SU-DHL-6 (cell line): ENCODE measurements at regions not wholly inside any gene's neighbourhood (a gene's known extent, or its start where the extent isn't known, plus 50 kb on each side); places are given as distances from the start of the nearest gene placed in this dataset.

Experiments used
- H2AFZ ChIP-seq: fragments of 200-600 bp; sonication (generic); 2 replicates; pipeline ENCODE4 v1.6.1; 2014; ENCODE audit warnings: low read depth, mild to moderate bottlenecking, moderate library complexity, mixed read lengths, antibody characterized with exemption, low read length; ENCODE audit not compliant: severe bottlenecking
- H3F3A ChIP-seq: fragments of 200-600 bp; shearing (Covaris generic); 2 replicates; pipeline ENCODE4 v1.6.0; 2016; ENCODE audit warnings: antibody characterized with exemption, mild to moderate bottlenecking; ENCODE audit not compliant: insufficient read depth
- H3K27ac ChIP-seq: fragments of 200-600 bp; sonication (generic); 2 replicates; pipeline ENCODE4 v1.5.1; 2016; ENCODE audit warnings: low read depth, mild to moderate bottlenecking, low read length, moderate library complexity, mixed read lengths
- H3K27me3 ChIP-seq: fragments of 200-600 bp; sonication (generic), shearing (Covaris generic); 2 replicates; pipeline ENCODE4 v1.6.0; 2014; ENCODE audit warnings: mild to moderate bottlenecking, low read length
- H3K36me3 ChIP-seq: fragments of 200-600 bp; sonication (generic); 2 replicates; pipeline ENCODE4 v1.6.1; 2014; ENCODE audit warnings: mild to moderate bottlenecking, low read length, mixed read lengths
- H3K4me2 ChIP-seq: fragments of 300-600, 200-600 bp; shearing (Covaris generic), sonication (generic); 2 replicates; pipeline ENCODE4 v1.6.0; 2014; ENCODE audit warnings: low read length, low read depth, mild to moderate bottlenecking; ENCODE audit not compliant: poor library complexity, severe bottlenecking
- H3K4me3 ChIP-seq: fragments of 200-600 bp; sonication (generic); 2 replicates; pipeline ENCODE4 v1.5.1; 2014; ENCODE audit warnings: antibody characterized with exemption, low read length, mild to moderate bottlenecking, mixed read lengths; ENCODE audit not compliant: insufficient read depth, poor library complexity, severe bottlenecking
- H3K79me2 ChIP-seq: fragments of 200-600 bp; sonication (generic); 2 replicates; pipeline ENCODE4 v1.6.1; 2014; ENCODE audit warnings: mild to moderate bottlenecking, low read length, moderate library complexity; ENCODE audit not compliant: insufficient read depth
- H3K9ac ChIP-seq: fragments of 200-600 bp; sonication (generic); 2 replicates; pipeline ENCODE4 v1.7.0; 2014; ENCODE audit warnings: mild to moderate bottlenecking, low read length
- H3K9me2 ChIP-seq: fragments of 200-600 bp; sonication (generic); replicated peaks from 2 replicates; pipeline ENCODE4 v1.6.1; 2014; ENCODE audit warnings: low read length; ENCODE audit not compliant: insufficient read depth
- H3K9me3 ChIP-seq: fragments of 200-600 bp; sonication (generic); 2 replicates; pipeline ENCODE4 v1.6.1; 2014; ENCODE audit warnings: low read length, mixed read lengths; ENCODE audit not compliant: insufficient read depth
- H4K20me1 ChIP-seq: fragments of 200-600 bp; sonication (generic); 2 replicates; pipeline ENCODE4 v1.6.1; 2014; ENCODE audit warnings: low read depth, mild to moderate bottlenecking, antibody characterized with exemption, low read length, moderate library complexity, mixed read lengths
- CTCF ChIP-seq: fragments of 200-600 bp; sonication (generic); IDR thresholded peaks from one replicate; pipeline ENCODE4 v1.5.1; 2017; ENCODE audit warnings: antibody characterized with exemption, mild to moderate bottlenecking, low read length, moderate library complexity; ENCODE audit not compliant: insufficient read depth, poor library complexity, severe bottlenecking
- EZH2phosphoT487 ChIP-seq: fragments of 200-600 bp; sonication (generic), shearing (Covaris generic); conservative IDR thresholded peaks from 2 replicates; pipeline ENCODE4 v1.6.1; 2018; ENCODE audit warnings: mild to moderate bottlenecking, antibody characterized with exemption, low read length, moderate library complexity, mixed read lengths

DNA sequence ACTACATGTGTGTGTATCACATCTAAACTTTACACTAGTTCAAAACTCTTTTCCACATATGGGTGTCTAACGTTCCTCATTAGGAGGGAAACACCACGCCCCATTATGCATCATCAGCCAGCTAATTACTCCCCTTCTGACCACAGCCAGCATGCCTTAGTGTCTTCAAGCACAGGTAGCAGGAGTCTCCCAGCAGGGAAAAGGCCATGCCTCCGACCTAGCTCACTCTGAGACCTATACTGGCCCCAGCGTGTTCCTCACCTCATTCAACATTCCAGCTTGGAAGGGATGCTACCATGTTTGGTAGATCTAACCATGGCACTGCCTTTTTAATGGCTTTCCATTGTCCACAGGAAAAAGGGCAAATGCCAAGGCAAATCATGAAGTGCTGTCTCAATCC, 66.1 kb upstream of the PRB2 start:
- no peak overlapping the region for H3K9ac ChIP-seq
- H3K27me3 ChIP-seq, result no peaks in the 10 kb centered on the region
- no peak overlapping the region for H3K4me3 ChIP-seq
- no peaks in the 10 kb centered on the region for H3K79me2 ChIP-seq
- H3K9me3 ChIP-seq, result no peaks in the 10 kb centered on the region
- no peak overlapping the region for H3K27ac ChIP-seq
- no peak for TF ChIP-seq EZH2phosphoT487
- TF ChIP-seq CTCF, result no peak
- H2AFZ ChIP-seq, result no peak overlapping the region
- no peaks in the 10 kb centered on the region for H3K36me3 ChIP-seq
- H4K20me1 ChIP-seq, result no peaks in the 10 kb centered on the region
- H3K4me2 ChIP-seq, result no peak overlapping the region
- H3K9me2 ChIP-seq, result no peaks in the 10 kb centered on the region
- H3F3A ChIP-seq, result no peaks in the 10 kb centered on the region

DNA sequence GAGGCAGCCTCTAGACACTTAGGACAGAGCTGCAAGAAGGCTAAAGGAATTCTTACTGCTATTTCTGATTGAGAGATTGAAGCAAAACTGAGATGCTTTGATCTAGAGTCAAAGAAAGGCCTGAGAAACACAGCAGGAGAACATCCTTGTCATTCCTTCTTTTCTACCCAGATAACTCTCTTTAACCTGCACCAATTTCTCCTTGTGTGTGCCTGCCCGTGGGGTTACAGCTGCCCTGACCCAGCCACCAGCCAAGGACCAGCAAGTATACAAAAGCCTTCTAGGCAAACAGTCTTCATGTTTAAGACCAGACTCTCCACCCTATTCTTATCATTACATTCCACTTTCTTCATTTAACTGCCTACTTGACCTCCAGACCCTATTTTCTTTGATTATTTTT, 81.7 kb upstream of the PRB2 start:
- Histone ChIP-seq H3K27ac (no peak overlapping the region), H3K79me2 (no peaks in the 10 kb centered on the region), H3K4me2 (no peak overlapping the region), H3K4me3 (no peak overlapping the region), H3K9me3 (no peaks in the 10 kb centered on the region), H4K20me1 (no peaks in the 10 kb centered on the region), H3F3A (no peaks in the 10 kb centered on the region), H2AFZ (no peak overlapping the region), H3K9ac (no peak overlapping the region), H3K27me3 (no peaks in the 10 kb centered on the region), H3K9me2 (no peaks in the 10 kb centered on the region), H3K36me3 (no peaks in the 10 kb centered on the region)
- TF ChIP-seq CTCF (no peak), EZH2phosphoT487 (no peak)

- H3K4me2 ChIP-seq, result no peak overlapping the region
- H3F3A ChIP-seq, result no peaks in the 10 kb centered on the region
- no peaks in the 10 kb centered on the region for H4K20me1 ChIP-seq
- no peaks in the 10 kb centered on the region for H3K79me2 ChIP-seq
- H3K4me3 ChIP-seq, result no peak overlapping the region
- no peak overlapping the region for H2AFZ ChIP-seq
- H3K36me3 ChIP-seq, result no peaks in the 10 kb centered on the region
- no peaks in the 10 kb centered on the region for H3K27me3 ChIP-seq
- H3K9me3 ChIP-seq, result no peaks in the 10 kb centered on the region
- H3K27ac ChIP-seq, result no peak overlapping the region
- TF ChIP-seq CTCF (no peak), EZH2phosphoT487 (no peak)
- no peaks in the 10 kb centered on the region for H3K9me2 ChIP-seq
- no peak overlapping the region for H3K9ac ChIP-seq
Measured at GRCh38 chr12:11482955-11483354, 87.6 kb upstream of the PRB2 start.
